GM19324 (cell line): ENCODE measurements at regions not wholly inside any gene's neighbourhood (a gene's known extent, or its start where the extent isn't known, plus 50 kb on each side); places are given as distances from the start of the nearest gene placed in this dataset.

Source experiments
- ATAC-seq: cut with Tn5 transposase; IDR thresholded peaks from one replicate; pipeline ENCODE4 v1.9.1; 2021; ENCODE audit warnings: mild to moderate bottlenecking, moderate library complexity; ENCODE audit not compliant: unreplicated experiment, low FRiP score

GRCh38 chr13:40477623-40478608 is 188.5 kb downstream of the FOXO1 start:
- no peak for ATAC-seq

DNA sequence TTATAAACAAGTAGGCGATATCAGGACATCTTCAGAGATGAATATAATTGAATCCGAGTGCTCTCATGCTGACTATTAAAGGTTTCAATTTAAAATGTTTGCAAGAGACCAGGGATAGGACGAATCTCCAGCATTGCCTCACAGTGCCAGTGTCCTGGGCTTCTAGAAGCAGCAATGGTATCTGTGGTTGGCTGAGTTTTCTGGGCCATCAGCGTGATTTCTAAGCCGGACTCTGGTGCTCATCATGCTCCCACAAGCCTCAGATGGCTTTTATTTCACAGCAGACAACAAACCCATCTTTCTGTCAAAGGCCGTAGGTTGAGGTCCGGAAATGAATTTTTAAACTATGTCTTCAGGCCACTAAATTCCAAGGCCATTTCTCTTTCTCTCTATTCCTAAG is 187.7 kb downstream of the FOXO1 start:
- ATAC-seq = no peak

GRCh38 chr13:40479196-40479845 is 187.1 kb downstream of the FOXO1 start:
- ATAC-seq = no peak

DNA sequence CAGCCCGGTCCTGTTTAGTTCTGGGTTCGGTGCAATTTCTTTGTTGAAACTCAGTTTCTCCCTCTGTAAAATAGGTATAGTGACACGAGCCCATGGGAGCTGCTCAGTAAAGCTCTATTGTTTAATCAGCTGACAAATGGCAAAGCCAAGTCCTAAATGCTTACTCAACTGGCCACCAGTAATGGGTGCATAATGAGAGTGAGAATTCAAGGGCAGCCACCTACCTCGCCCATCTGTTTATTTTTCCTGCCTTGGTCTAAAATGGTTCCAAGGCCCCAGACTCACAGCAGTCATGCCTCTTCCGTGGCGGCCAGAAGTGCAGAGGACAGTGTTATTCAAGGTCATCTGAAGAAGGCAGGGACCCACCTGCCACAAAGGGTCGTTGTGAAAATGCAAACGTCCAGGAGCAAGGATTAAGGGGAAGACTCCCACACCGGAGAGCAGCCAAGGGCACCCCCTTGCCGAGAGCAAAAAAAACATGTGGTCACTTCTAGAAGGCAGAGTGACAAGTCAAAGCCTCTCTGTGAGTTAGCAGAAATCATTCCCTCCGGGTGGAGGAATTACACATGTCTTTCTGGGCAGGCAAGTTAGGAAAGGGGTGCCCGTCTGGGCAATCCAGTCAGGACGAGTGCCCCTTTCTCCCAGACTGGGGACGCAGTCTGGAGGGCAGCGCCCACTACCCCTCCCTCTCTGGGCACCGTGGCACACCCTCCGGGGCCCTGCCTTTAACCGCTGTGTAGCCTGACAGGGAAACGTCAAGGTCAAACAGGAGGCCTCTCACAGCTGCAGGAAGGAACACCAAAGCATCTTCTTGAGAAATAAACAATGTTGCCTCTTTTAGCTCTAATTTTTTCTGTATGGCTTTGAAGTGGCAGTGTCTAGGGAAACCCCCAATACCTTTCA is 186.2 kb downstream of the FOXO1 start:
- ATAC-seq = no peak

GRCh38 chr13:40480915-40481516 is 185.4 kb downstream of the FOXO1 start:
- ATAC-seq = no peak

- ATAC-seq = no peak
These were observed 182.8 kb downstream of the FOXO1 start for GRCh38 chr13:40483601-40484000.

GRCh38 chr13:40484101-40484800 is 182.2 kb downstream of the FOXO1 start:
- no peak for ATAC-seq

GRCh38 chr13:40484974-40485373 is 181.5 kb downstream of the FOXO1 start:
- no peak for ATAC-seq

DNA sequence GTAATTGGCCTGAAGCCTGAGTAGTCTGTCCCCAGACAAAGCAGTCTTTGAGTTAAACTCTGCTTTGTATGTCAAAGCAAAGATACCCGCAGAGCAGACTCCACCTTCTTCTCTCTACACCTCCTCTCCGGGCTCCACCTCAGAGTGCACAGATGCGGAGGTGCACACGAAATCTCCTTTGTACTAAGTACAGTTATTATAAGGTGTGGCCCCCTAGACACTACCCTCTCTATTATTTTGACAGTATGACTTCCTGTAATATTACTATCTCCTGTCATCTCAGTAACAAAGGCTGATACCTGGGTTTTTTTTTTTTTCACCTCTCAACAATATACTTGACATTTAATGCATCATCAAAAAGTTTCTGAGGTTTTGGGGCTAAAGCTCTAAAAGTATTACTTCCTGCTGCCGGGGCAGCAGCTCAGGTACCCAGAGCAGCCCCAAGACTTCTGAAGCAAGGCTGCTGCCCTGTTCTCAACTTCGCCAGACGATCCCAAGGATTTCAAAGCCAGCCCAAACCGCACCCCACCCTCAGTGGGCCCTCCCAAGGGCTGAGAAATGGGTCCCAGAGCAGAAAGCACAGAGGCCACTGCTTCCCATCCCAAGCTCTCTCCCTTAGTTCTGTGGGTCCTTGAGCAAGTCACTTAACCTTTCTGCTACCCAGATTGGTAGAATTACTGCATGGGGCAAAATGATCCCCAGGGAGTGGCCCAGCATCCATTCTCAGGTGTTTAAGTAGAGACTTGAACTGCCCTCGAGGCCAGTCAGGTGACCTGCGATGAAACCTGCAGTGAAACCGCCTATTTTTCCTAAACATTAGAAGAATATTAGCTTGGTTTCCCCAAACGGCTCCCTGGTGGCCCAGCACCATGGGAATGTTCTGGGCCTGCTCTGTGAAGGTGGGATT is 180.6 kb downstream of the FOXO1 start:
- no peak for ATAC-seq

GRCh38 chr13:40486518-40487163 is 179.8 kb downstream of the FOXO1 start:
- no peak for ATAC-seq

DNA sequence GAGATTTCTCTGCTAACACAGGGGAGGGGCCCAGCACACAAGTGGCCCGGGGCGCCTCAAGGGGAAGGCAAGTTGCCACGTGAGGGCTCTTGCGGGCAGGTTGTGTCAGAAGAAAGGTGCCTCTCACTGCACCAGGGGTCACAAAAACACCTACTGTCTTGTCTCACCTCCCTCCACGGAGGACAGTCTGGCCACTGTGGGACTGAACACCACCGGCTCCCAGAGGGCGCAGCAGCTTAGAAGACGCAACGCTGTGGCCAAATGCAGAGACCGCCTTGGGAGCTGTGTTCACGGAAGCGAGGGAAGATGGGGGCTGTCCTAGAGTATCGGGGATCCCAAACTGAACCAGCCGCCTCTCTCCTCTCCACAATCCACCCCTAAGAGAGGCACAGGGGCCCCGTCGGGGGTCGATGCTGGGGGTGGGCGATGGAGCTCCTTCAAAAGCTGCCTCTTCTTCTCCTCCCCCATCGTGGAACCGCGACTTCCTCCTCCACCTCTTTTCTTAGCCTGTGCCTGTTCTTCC is 177.5 kb downstream of the FOXO1 start:
- no peak for ATAC-seq

GRCh38 chr13:40490086-40490758 is 176.2 kb downstream of the FOXO1 start:
- no peak for ATAC-seq

DNA sequence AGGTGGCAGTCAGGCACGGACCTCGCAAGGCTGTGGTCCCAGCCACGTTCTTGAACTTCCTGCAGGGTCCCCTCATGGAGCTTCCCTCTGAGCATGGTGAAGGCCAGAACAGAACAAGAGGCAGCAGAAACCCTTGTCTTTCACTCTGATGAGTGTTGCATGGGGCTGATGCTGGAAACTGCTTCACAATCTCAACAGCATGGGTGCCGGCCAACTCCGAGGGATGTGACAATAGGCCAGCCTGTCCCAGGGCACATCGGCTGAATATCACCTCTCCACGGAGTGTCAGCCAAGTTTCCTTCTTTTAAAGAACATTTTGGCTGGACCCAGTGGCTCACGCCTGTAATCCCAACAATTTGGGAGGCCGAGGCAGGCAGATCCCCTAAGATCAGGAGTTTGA is 173.9 kb downstream of the FOXO1 start:
- ATAC-seq = no peak

DNA sequence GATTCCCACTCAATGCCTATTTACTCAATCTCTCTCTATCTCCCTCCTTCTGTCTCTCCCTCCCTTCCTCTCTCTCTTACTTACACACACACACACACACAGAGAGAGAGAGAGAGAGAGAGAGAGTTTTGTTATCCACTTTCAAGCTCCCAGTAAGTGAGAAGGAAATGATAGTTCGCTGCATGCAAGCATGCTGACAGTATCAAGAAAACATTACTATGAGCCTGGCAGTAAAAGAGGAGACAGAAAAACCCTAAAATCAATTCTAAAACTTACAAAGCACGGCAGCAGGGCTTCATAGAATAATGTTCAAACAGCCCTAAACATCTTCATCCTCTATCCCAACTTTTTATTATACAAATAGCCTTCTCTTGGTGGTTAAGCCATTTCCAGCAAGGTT is 171.9 kb downstream of the FOXO1 start:
- no peak for ATAC-seq

DNA sequence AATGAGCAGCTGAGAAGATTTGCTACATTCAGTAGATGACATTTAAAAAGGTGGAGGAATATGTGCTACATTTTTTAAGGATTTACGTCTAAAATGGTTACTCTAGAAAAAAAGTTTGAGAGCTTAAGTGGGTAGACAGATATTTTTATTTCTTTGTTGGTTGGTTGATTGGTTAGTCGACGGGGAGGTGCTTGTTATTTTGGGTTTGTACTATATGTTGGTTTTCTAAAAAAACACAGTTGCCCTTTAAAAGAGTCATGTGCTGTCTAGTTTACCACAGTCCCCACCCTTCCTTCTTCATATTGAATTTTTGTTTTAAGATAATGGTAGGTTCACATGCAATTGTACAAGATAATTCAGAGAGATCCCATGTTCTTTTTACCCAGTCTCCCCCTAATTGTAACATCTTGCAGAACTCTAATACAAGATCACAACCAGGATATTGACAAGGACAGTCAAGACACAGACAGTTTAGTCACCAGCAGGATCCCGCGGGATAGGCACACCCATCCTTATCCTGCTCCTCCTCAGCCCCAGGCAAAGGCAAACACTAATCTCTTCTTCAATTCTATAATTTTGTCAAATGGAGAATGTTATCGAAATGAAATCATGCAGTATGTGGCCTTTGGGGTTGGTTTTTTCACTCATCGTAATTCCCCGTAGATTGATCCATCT is 171.4 kb downstream of the FOXO1 start:
- ATAC-seq = no peak

DNA sequence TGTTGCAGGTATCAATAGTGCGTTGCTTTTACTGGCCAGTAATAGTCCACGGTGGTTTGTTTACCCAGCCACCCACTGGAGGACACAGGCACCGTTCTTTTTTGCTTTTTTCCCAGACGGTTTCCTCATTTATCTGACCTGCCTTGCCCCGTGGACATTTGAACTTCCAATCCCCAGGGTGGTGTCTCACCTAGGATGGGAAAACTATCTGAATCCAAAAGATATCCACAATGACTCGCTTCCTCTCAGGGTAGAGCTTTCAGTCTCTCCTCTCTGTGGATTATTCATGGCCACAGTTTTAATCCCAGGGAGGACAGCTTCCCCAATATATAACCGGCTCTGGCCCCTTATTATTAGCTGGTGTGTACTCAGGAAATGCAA is 170.8 kb downstream of the FOXO1 start:
- ATAC-seq = no peak
